Muscle of leg (tissue), 3 donors: ENCODE measurements at regions not wholly inside any gene's neighbourhood (a gene's known extent, or its start where the extent isn't known, plus 50 kb on each side); places are given as distances from the start of the nearest gene placed in this dataset.
A peak's percentile ranks its signal among the peaks of the same experiment; 100 is the strongest.

ENCODE experiments used
- DNase-seq: peaks from one replicate; pipeline ENCODE4 v3.0.0; 2013
- H3K27ac ChIP-seq: one replicate; pipeline ENCODE4 v1.5.1; 2013; ENCODE audit warnings: mild to moderate bottlenecking, low read length, control low read depth
- H3K27me3 ChIP-seq: one replicate; pipeline ENCODE4 v1.6.1; 2013; ENCODE audit warnings: low read length; ENCODE audit not compliant: control insufficient read depth, insufficient read depth
- H3K36me3 ChIP-seq: one replicate; pipeline ENCODE4 v1.6.1; 2013; ENCODE audit warnings: low read length; ENCODE audit not compliant: control insufficient read depth, insufficient read depth
- H3K4me1 ChIP-seq: one replicate; pipeline ENCODE4 v1.6.1; 2013; ENCODE audit warnings: low read length; ENCODE audit not compliant: control insufficient read depth, insufficient read depth
- H3K4me3 ChIP-seq: one replicate; pipeline ENCODE4 v1.5.1; 2013; ENCODE audit warnings: low read length, control low read depth
- H3K9me3 ChIP-seq: replicated peaks from 2 replicates; pipeline ENCODE4 v1.6.1; 2013; ENCODE audit warnings: low read depth, low read length; ENCODE audit not compliant: control insufficient read depth
- WGBS: methylation state at CpG from one replicate; pipeline ENCODE4 v1.1.5; 2013; ENCODE audit warnings: missing lambda C conversion rate; ENCODE audit not compliant: insufficient coverage; 5-methylcytosine and 5-hydroxymethylcytosine counted together

DNA sequence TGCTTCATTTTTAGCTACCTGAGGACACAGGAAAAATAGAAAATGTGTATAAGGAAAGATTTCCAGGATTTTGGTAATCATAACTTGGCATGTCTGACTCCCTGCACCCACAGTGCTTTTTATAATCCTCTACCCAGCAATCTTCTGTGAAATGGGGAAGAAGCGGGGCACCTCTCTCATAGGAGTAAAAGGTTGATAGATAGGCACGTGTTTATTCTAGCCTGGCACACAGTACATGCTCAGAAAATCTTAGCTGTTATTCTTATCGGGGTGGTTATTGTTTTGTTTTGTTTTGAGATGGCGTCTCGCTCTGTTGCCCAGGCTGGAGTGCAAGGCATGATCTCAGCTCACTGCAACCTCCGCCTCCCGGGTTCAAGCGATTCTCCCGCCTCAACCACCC, 87.7 kb upstream of the SALL4 start:
- Histone ChIP-seq H3K36me3 (no peaks in the 10 kb centered on the region), H3K4me3 (no peak overlapping the region), H3K4me1 (no peaks in the 10 kb centered on the region), H3K9me3 (no peaks in the 10 kb centered on the region), H3K27me3 (no peaks in the 10 kb centered on the region), H3K27ac (no peak overlapping the region)
- DNase-seq = no peak
- WGBS = 84% methylated on average over 7 of the region's 9 CpGs

DNA sequence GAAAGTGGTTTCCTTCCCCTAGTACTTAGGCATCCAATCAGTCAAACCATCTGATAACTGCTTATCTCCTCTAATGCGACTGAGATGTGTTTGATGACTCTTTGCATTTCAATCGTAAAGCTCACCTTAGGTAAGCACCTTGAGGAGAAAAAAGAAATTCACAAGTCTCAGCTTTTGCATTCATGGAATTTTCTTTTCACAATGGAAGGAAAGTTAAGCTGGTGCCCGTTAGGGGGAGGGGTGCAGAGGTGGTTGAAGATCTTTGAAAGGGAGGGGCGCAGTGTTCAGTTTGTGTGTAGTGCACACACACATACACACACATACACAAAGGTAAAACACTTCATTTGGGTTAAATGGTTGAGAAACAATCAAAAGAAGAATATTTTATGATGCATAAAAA, 87.1 kb upstream of the SALL4 start:
- H3K27ac ChIP-seq = no peak overlapping the region
- H3K27me3 ChIP-seq = no peaks in the 10 kb centered on the region
- H3K4me3 ChIP-seq = no peak overlapping the region
- DNase-seq = no peak
- H3K36me3 ChIP-seq = no peaks in the 10 kb centered on the region
- WGBS = no CpG with 5 or more reads among the region's 4 CpGs
- no peaks in the 10 kb centered on the region for H3K4me1 ChIP-seq
- H3K9me3 ChIP-seq = no peaks in the 10 kb centered on the region

DNA sequence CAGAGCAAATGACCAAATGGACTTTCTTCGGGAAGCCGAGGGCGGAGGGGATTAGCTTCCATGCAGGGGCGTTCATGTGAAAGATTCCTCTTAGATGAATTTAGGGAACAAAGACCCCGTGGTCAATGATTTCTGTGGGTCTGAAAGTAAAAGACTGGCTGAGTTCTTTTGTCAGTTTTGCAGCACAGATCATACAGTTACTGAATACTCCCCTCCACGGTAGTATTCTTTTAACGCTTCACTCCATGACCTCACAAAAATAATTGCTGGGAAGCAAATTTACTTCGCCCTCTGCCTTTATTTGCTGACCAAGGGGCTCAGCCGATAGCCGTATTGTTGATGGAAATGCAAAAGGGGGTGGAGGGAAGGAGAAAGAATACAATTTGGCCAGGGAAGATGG, 86.0 kb upstream of the SALL4 start:
- H3K9me3 ChIP-seq = no peaks in the 10 kb centered on the region
- H3K4me3 ChIP-seq = no peak overlapping the region
- H3K4me1 ChIP-seq = no peaks in the 10 kb centered on the region
- WGBS = 65% methylated on average over 5 of the region's 10 CpGs
- H3K36me3 ChIP-seq = no peaks in the 10 kb centered on the region
- DNase-seq = no peak
- no peak overlapping the region for H3K27ac ChIP-seq
- H3K27me3 ChIP-seq = no peaks in the 10 kb centered on the region

DNA sequence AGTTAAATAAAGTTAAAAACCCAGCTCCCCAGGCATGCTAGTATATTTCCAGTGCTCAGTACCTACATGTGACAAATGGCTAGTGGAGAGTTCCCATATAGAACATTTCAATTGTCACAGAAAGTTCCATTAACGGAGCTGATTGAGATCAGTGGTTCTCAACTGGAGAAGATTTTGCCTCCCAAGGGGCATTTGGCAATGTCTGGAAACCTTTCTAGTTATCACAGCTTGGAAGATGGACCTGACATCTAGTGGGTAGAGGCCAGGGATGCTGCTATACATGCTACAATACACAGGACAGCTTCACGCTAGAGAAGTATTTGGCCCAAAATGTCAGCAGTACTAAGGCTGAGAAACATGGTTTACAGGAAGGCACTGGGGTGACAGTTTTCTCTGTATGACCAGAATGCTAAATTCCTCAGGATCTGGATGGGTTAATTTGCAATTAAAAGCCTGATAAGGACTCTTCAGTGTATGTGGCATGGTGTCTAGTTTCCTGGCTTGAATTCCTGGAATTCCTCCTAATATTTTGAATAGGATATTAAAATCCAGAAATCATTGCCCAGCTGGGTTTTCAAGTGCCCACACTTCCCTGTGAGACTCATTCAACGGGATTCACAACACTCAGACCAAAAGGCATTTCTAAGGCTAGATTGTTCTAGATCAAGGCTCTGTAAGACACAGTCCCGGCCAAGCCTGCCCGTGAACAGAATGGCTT, 84.7 kb upstream of the SALL4 start:
- no peak overlapping the region for H3K27ac ChIP-seq
- no peaks in the 10 kb centered on the region for H3K9me3 ChIP-seq
- H3K27me3 ChIP-seq = no peaks in the 10 kb centered on the region
- DNase-seq = no peak
- no peaks in the 10 kb centered on the region for H3K36me3 ChIP-seq
- H3K4me3 ChIP-seq = no peak overlapping the region
- WGBS = 80% methylated on average over 2 of the region's 5 CpGs
- no peaks in the 10 kb centered on the region for H3K4me1 ChIP-seq

DNA sequence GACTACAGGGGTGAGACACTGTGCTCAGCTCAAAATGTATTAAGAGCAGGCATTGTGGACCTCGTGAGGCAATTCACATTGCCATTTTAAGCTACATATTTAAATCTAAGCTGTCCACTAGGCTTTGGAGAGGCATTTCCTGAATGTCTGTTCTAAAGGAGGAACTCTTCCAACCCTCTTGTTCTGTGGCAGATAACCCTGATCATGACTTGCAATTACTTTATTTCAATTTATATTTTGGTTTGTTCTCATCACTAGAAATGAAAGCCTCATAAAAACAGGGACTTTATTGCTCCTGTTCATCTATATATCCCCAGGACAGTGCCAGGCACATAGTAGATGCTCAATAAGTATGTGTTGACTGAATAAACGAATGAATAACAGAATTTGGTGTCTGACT, 84.0 kb upstream of the SALL4 start:
- Histone ChIP-seq H3K4me3 (no peak overlapping the region), H3K27me3 (no peaks in the 10 kb centered on the region), H3K36me3 (no peaks in the 10 kb centered on the region), H3K4me1 (no peaks in the 10 kb centered on the region), H3K27ac (no peak overlapping the region), H3K9me3 (no peaks in the 10 kb centered on the region)
- DNase-seq = no peak
- no CpG with 5 or more reads among the region's 2 CpGs for WGBS

DNA sequence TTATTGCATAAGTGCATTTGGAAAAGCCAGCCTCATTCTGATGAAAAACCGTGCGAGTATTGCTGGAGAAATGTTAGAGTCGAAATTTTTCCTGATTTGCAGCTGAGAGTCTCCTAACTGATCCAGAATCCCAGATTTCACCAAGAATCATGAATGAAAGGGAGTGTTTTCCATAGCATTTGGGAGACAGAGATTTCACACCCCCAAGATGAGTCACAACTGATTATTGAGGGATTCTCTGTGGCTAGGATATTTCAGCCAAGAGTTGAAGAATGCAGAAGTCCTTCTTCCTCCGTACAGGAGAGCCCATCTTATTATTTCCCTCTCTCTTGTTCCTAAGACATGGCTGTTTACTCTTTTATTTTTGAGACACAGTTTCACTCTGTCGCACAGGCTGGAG, 82.2 kb upstream of the SALL4 start:
- Histone ChIP-seq H3K4me1 (no peaks in the 10 kb centered on the region), H3K4me3 (no peak overlapping the region), H3K36me3 (no peaks in the 10 kb centered on the region), H3K9me3 (no peaks in the 10 kb centered on the region), H3K27ac (no peak overlapping the region), H3K27me3 (no peaks in the 10 kb centered on the region)
- DNase-seq = peak; percentile 10
- WGBS = 67% methylated on average over 2 of the region's 5 CpGs

DNA sequence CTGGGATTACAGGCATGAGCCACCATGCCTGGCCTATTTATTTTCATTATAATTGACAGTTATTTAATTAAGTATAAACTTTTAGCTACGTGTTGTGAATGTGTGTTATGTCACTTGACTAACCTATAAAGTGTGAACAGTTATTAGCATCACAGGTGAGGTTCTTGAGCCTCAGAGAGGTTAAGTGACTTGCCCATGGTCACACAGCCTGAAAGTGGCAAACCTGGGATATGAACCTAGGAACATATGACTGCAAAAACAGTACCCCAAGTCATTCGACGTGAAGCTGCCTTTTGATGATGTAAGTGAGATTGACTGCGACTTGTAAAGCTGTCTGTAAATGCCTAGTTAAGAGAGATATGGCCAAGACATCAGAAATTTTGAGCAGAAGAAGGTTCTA, 77.9 kb upstream of the SALL4 start:
- Histone ChIP-seq H3K4me3 (no peak overlapping the region), H3K36me3 (no peaks in the 10 kb centered on the region), H3K27me3 (no peaks in the 10 kb centered on the region), H3K9me3 (no peaks in the 10 kb centered on the region), H3K4me1 (no peaks in the 10 kb centered on the region), H3K27ac (no peak overlapping the region)
- DNase-seq = no peak
- 73% methylated on average over 3 of the region's 4 CpGs for WGBS

DNA sequence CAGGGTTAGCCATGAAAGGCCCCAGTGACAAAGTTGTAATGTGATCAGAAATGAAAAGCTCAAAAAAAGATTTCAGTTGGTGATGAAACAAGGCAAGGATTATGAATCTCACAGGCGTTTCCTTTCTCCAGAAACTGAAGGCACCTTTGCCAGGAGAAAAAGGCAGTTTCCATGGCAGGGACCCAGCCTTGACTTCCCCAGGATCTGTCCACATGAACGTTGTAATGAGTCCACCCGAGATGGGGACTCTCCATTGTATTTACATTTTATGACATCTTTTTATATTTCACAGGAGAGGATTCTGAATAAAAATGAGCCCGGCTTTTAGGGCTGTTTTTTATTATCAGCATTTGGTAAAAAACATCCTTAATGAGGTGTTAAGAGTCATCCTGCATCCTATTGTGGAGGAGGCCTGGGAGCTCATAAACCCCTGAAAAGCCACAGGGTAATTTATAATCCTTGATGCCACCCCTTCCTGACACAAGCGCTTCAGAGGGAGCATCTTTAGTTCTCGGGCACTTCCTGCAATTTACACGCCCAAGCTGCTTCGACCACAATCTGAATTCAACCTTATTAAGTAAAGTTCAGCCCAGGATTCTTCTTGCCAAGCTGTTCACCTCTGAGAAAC, 74.1 kb upstream of the SALL4 start:
- H3K4me1 ChIP-seq = no peaks in the 10 kb centered on the region
- no peak overlapping the region for H3K4me3 ChIP-seq
- no peaks in the 10 kb centered on the region for H3K9me3 ChIP-seq
- peak; percentile 30 for DNase-seq
- WGBS = 17% methylated on average over 2 of the region's 8 CpGs
- no peaks in the 10 kb centered on the region for H3K36me3 ChIP-seq
- peaks cover 2% of the 10 kb centered on the region for H3K27me3 ChIP-seq
- no peak overlapping the region for H3K27ac ChIP-seq

DNA sequence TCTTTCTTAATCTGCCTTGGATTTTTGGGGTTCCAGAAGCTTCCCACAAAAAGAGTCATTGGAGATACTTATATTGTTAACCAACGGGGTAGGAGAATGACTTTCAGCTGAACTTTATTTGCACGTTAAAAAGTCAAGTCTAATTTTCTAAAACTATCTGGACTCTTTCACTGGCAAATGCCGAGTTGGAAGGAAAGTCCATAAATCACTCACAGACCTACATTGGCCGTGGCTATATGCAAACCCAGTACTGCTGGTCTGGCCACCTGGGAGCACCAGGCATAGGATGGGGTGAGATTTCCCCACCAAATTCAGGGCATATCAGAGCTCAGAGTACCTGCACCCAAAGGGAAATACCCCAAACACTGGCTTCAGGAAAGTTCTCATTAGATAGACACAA, 71.3 kb upstream of the SALL4 start:
- no CpG with 5 or more reads among the region's 4 CpGs for WGBS

DNA sequence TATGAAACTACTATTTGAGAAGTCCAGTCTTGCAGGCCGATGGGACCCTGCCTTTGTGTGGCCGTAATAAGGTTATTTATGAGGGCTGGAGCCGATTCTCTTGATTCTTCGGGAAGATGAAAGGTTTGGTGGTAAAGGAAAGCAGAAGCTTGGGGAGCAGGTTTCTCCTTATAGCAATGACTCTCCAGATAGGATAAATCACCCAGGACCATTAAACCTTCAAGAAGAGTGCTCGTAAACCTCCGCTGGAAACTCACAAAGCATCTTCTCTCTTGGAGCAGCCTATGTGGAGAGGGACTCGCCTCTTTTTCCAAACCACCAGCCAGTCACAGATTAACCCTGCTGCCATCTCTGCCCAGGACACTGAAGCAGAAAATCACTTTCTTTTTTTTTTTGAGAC, 69.6 kb upstream of the SALL4 start:
- Histone ChIP-seq H3K27me3 (peaks cover 2% of the 10 kb centered on the region), H3K36me3 (no peaks in the 10 kb centered on the region), H3K4me1 (no peaks in the 10 kb centered on the region), H3K27ac (no peak overlapping the region), H3K4me3 (no peak overlapping the region), H3K9me3 (no peaks in the 10 kb centered on the region)
- WGBS = 43% methylated on average over 3 of the region's 7 CpGs
- DNase-seq = peak; percentile 11

More for the DNA sequence above, 71.3 kb upstream of the SALL4 start:
- Histone ChIP-seq H3K27ac (no peak overlapping the region), H3K36me3 (no peaks in the 10 kb centered on the region), H3K9me3 (no peaks in the 10 kb centered on the region), H3K4me1 (no peaks in the 10 kb centered on the region), H3K4me3 (no peak overlapping the region), H3K27me3 (peaks cover 2% of the 10 kb centered on the region)
- DNase-seq = peak; percentile 27
